DMS153 (cell line): ENCODE measurements at regions not wholly inside any gene's neighbourhood (a gene's known extent, or its start where the extent isn't known, plus 50 kb on each side); places are given as distances from the start of the nearest gene placed in this dataset.
"Not testable (repeated sequence)": the region's sequence is repeated elsewhere in the genome, so short reads cannot be mapped to it uniquely, and the experiment has no call there.

Source experiments
- DNase-seq: peaks from one replicate; lab custom pipeline; 2025; lab: John Stamatoyannopoulos, UW

DNA sequence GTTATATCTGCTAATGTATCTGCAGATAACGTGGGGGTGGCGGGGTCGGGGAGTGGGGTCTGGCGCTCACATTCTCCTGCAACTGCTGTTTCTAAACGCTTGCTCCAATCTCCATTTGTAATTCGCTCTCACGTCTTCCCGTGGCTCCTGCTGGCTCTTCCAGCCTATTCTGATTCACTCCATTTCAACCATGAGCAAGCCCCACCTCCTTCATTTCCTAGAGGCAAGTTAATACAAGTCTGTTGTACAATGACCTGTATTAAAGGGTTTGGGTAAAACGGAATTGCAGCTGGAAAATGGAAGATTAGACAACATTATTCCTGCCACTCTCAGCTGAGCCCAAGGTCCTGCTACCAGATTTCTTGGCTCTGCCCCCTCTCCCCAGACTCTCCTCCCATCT is 132.3 kb downstream of the CSNK2A3 start:
- DNase-seq = no peak

DNA sequence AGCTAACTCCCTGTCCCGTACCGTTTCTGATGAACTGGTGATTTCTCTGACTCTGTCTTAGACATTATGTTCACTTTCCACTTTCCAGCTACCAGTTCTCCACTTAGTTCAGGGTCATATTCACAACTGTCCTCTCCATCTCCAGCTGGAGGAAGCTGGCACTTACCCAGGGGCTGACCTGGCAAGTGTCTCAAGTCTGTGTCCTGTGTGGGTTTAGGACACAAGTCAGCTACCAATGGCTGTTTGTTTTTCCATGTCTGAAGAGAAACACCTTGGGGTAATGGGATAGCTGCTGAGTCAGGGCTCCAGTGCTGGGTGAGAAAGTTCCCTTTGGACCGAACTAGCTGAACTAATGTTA is 134.4 kb downstream of the CSNK2A3 start:
- no peak for DNase-seq

- DNase-seq = no peak
These were observed 135.0 kb downstream of the CSNK2A3 start for GRCh38 chr11:11217929-11218628.

GRCh38 chr11:11217289-11217928 is 135.6 kb downstream of the CSNK2A3 start:
- no peak for DNase-seq

- DNase-seq = no peak
These were observed 137.1 kb downstream of the CSNK2A3 start for GRCh38 chr11:11215944-11216343.

DNA sequence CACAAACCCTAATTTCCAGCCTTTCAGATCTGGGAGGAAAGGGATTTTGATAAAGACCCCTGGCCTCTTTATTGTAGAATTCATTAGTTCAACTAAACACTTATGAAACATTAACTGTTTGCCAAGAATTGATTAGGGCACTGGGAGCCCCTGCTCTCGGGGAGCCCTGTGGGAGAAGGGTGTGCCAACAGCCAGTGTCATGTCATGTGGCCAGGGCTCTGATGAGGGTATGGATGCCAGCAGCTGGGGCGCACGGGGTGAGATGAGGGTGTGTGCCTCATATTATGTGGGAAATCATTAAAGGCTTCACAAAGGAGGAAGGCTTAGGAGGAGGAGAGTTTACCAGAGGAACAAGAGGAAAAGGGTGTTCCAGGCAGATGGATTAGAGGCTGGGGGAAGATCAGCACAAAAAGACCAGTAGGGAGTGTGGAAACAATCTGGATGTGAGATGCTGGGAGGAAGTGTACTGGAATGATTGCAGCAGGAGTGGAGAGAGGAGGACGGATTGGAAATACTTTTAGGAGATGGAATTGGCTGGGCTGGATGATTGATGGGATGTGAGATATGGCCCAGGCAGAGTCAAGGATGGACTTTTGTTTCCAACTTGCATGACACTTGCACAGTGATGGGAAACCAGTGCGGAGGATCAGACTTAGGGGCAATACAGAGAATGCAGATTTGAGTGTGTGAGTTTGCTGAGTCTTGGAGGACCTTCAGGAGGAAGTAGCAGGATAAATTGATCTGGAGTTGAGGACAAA is 137.8 kb downstream of the CSNK2A3 start:
- no peak for DNase-seq

DNA sequence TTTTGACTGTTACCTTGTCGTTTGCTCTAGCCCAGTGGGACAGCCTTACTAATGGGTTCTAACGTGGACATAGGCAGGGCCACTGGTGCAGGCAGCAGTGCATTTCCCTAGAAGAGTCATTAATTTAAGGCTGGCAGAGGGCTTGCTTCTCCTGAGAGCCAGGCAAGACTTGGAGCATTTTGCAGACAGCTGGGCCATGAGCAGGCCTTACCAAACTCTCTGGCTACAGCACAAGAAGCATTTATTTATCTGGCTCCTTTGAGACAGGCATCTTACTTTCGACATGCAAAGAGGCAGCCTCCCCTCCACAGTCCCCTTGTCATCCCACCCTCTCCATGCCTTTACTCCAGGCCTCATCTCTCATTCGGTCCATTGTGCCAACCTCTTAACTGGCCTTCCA is 139.9 kb downstream of the CSNK2A3 start:
- DNase-seq = no peak

GRCh38 chr11:11211888-11212287 is 141.2 kb downstream of the CSNK2A3 start:
- no peak for DNase-seq

DNA sequence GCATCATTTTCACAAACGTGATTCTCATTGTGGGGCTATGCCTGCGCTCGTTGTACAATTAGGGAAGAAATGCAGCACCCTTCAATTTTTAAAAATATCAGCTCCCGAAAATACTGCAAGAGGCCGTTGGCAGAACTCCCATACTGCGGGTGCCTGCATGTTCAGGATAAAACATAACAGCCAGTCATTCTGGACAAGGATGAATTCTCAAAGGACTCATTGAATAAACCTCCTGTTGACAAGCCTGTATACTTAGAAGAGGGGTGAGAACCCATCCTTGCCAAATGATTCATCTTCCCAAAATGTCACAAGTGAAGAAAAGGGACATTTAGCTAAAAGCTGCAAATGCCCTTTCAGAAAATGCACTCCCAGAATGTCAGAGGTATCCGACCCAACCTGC is 141.9 kb downstream of the CSNK2A3 start:
- DNase-seq = no peak

DNA sequence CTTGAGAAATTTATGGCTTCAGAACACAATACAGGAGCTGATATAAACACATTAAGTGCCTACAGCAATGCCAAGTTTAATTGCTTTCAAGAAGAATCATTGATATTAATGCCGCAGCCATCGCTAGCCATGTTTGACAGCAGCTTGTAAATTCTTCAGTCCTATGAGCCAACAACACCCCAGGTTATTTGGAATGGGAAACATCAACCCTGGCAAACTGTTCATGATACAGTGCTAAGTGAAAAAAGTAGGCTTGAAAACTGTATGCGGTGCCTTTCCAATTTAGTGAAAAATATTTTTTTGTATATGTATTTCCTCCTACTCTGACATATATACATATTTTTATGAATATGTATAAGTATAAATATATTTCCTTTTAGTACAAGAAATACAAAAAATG is 142.6 kb downstream of the CSNK2A3 start:
- DNase-seq = no peak

DNA sequence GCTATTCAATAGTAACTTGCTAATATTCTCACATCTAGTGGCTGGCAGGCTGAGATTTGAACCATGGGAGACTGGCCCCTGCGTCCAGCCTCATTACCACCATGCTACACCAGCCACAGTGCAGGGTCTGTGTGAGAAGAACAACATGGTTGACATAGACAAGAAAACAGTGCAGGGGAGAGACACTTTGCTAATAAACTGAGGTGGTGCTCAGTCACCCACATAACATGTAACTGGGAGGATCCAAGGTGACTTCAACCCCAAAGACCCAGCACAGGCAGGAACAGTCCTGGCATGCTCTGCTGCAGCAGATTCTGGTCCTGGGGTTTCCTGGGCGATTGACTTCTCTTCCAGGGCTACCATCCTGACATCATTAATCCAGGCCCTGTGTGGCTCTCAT is 143.1 kb downstream of the CSNK2A3 start:
- DNase-seq = no peak

- no peak for DNase-seq
These were observed 144.1 kb downstream of the CSNK2A3 start for GRCh38 chr11:11208994-11209393.

DNA sequence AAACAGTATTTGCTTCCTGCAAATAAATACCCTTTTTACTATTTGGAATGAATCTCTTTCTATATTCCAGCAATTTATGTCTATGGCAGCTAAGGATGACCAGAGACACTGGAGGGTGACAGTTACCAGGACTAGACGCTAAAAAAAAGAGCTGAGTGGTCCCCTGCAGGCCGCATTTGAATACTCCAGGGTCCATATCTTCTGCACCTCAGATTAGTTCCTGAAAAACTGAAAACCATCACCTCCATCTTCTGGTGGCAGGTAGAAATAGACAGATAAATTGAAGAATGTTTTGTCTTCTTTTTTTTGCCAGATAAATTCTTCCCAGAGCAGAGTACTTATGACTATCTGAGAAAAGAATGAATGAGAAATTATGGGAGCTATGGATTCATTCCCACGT is 145.6 kb downstream of the CSNK2A3 start:
- no peak for DNase-seq

GRCh38 chr11:11206484-11206883 is 146.6 kb downstream of the CSNK2A3 start:
- no peak for DNase-seq

GRCh38 chr11:11202885-11203284 is 150.2 kb downstream of the CSNK2A3 start:
- no peak for DNase-seq

- not testable (repeated sequence) for DNase-seq
These were observed 151.7 kb downstream of the CSNK2A3 start for GRCh38 chr11:11201302-11201701.

- no peak for DNase-seq
These were observed 160.5 kb downstream of the CSNK2A3 start for GRCh38 chr11:11192541-11192940.

- DNase-seq = no peak
These were observed 163.5 kb downstream of the CSNK2A3 start for GRCh38 chr11:11189506-11189905.

DNA sequence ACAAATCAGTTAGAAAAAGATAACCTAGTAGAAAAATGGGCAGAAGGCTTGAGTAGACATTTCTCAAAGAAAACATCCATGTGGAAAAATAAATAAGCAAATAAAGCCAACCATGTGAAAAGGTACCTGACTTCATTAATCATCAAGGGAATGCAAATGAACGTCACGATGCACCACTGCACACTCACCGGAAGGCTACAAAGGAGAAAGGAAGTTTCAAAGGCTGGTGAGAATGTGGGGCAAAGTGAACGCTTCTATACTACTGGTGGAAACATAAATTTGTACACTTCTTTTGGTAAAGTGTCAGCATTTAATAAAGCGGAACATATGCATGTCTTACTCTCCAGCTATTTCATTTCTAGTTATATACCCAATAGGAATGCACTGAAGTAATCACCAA is 166.8 kb downstream of the CSNK2A3 start:
- DNase-seq = no peak

DNA sequence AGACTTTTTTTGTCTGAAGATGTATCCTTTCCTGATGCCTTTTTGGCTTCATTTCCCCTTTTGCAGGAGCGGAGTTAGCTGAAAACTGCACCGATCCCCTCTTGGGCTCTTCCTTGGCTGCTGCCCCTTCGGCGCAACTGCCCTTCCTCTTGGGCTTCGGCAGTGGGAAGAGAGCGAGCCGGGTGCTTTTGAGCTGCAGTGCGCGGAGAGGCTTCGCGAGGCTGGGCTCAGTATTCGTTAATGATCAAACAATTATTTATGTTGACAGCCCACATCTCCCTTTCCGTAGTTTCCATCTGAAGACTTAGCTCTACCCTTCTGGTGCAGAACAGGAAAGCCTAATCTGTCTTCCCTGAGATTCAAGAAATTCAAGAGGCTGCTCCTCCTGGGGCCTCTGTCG is 170.8 kb downstream of the CSNK2A3 start:
- no peak for DNase-seq

- DNase-seq = no peak
These were observed 174.1 kb downstream of the CSNK2A3 start for GRCh38 chr11:11178671-11179638.

DNA sequence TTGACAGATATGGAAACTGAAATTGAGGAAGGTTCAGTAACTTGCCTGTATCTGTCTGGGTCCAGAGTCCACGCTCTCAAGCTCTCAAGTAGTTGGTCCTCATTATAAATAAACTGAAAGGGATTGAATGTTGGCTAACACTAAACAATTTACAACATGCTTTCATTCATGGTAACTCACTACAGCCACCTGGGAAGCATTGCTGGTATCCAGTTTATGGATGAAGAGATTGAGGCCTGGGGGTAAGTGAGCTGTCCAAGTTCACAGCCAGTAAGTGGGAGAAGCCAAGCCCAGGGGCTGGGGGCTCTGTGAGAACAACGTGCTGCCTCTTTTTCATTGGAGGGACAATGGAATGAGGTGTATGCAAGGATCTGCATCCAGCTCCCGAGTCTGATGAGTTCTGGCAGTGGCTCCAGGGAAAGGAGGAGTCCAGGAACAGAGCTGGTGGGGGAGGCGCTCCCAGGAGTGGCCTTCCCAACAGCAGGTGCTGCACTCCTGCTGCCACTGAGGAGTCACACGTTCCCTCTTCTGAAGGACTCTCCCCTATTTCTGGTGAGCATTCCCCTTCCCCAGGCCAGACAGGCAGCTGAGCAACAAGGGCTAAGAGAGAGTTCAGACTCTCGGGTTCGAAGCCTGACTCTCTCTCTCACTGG is 175.8 kb downstream of the CSNK2A3 start:
- DNase-seq = no peak
